ENCODE measurements at regions not wholly inside any gene's neighbourhood (a gene's known extent, or its start where the extent isn't known, plus 50 kb on each side); places are given as distances from the start of the nearest gene placed in this dataset.

GRCh38 chr10:55043540-55043939 is 242.5 kb upstream of the PCDH15 start:
- no peaks in the 10 kb centered on the region for H3K9me2 ChIP-seq (ENCODE audit: insufficient read depth, low read length)
- H3K4me3 ChIP-seq (ENCODE audit: low read length), result no peak overlapping the region
- no peaks in the 10 kb centered on the region for H3K27me3 ChIP-seq (ENCODE audit: insufficient read depth, low read depth, low read length)
- no peaks in the 10 kb centered on the region for H4K20me1 ChIP-seq (ENCODE audit: insufficient read depth)
- H2AFZ ChIP-seq (ENCODE audit: low read depth, low read length), result no peak overlapping the region
- no peaks in the 10 kb centered on the region for H3K36me3 ChIP-seq (ENCODE audit: insufficient read depth, low read length)
- H3K79me2 ChIP-seq (replicated peaks; ENCODE audit: insufficient read depth, low read length), result no peaks in the 10 kb centered on the region
- TF ChIP-seq RAD21 (conservative IDR thresholded peaks at IDR 0.05), result no peak
- no peaks in the 10 kb centered on the region for H3K9me3 ChIP-seq (ENCODE audit: low read length)
- H3K27ac ChIP-seq (ENCODE audit: low read length), result no peak overlapping the region
- no peaks in the 10 kb centered on the region for H3F3A ChIP-seq (ENCODE audit: insufficient read depth, low read length, poor library complexity, severe bottlenecking)
- H3K9ac ChIP-seq (ENCODE audit: low read length), result no peak overlapping the region
- H3K4me2 ChIP-seq (ENCODE audit: low read length), result no peak overlapping the region

GRCh38 chr10:55033061-55033460 is 232.0 kb upstream of the PCDH15 start:
- TF ChIP-seq TAF1 (IDR thresholded peaks at IDR 0.05; ENCODE audit: low read depth), result no peak
- no peak for TF ChIP-seq RAD21 (conservative IDR thresholded peaks at IDR 0.05)
- Histone ChIP-seq H3K9ac (ENCODE audit: low read length) (no peak overlapping the region), H3K27me3 (ENCODE audit: insufficient read depth, low read depth, low read length) (no peaks in the 10 kb centered on the region), H4K20me1 (ENCODE audit: insufficient read depth) (no peaks in the 10 kb centered on the region), H3K79me2 (replicated peaks; ENCODE audit: insufficient read depth, low read length) (no peaks in the 10 kb centered on the region), H2AFZ (ENCODE audit: low read depth, low read length) (no peak overlapping the region), H3K9me2 (ENCODE audit: insufficient read depth, low read length) (no peaks in the 10 kb centered on the region), H3K4me2 (ENCODE audit: low read length) (no peak overlapping the region), H3K9me3 (ENCODE audit: low read length) (no peaks in the 10 kb centered on the region), H3K36me3 (ENCODE audit: insufficient read depth, low read length) (no peaks in the 10 kb centered on the region), H3K27ac (ENCODE audit: low read length) (no peak overlapping the region), H3K4me3 (ENCODE audit: low read length) (no peak overlapping the region), H3F3A (ENCODE audit: insufficient read depth, low read length, poor library complexity, severe bottlenecking) (no peaks in the 10 kb centered on the region)

GRCh38 chr10:55024713-55025112 is 223.7 kb upstream of the PCDH15 start:
- Histone ChIP-seq H3K9ac (ENCODE audit: low read length) (no peak overlapping the region), H3K9me2 (ENCODE audit: insufficient read depth, low read length) (no peaks in the 10 kb centered on the region), H3K4me2 (ENCODE audit: low read length) (no peak overlapping the region), H2AFZ (ENCODE audit: low read depth, low read length) (no peak overlapping the region), H3K36me3 (ENCODE audit: insufficient read depth, low read length) (no peaks in the 10 kb centered on the region), H3K9me3 (ENCODE audit: low read length) (no peaks in the 10 kb centered on the region), H3K79me2 (replicated peaks; ENCODE audit: insufficient read depth, low read length) (no peaks in the 10 kb centered on the region), H4K20me1 (ENCODE audit: insufficient read depth) (no peaks in the 10 kb centered on the region), H3K27ac (ENCODE audit: low read length) (no peak overlapping the region), H3F3A (ENCODE audit: insufficient read depth, low read length, poor library complexity, severe bottlenecking) (no peaks in the 10 kb centered on the region), H3K4me3 (ENCODE audit: low read length) (no peak overlapping the region), H3K27me3 (ENCODE audit: insufficient read depth, low read depth, low read length) (no peaks in the 10 kb centered on the region)
- no peak for TF ChIP-seq SMC3 (conservative IDR thresholded peaks at IDR 0.05; ENCODE audit: poor library complexity)
- no peak for TF ChIP-seq POLR2AphosphoS5 (IDR thresholded peaks at IDR 0.05)
- TF ChIP-seq MXI1 (conservative IDR thresholded peaks at IDR 0.05; ENCODE audit: poor library complexity, severe bottlenecking), result no peak
- TF ChIP-seq REST (IDR thresholded peaks at IDR 0.05; ENCODE audit: borderline replicate concordance), result no peak
- no peak for TF ChIP-seq RAD21 (conservative IDR thresholded peaks at IDR 0.05)
- no peak for TF ChIP-seq CTCF (IDR thresholded peaks at IDR 0.05; ENCODE audit: poor library complexity, severe bottlenecking)
- no peak for TF ChIP-seq EP300 (conservative IDR thresholded peaks at IDR 0.05; ENCODE audit: poor library complexity, severe bottlenecking)
- no peak for TF ChIP-seq TAF1 (IDR thresholded peaks at IDR 0.05; ENCODE audit: low read depth)
- no peak for TF ChIP-seq EZH2 (IDR thresholded peaks at IDR 0.05; ENCODE audit: borderline replicate concordance, insufficient read depth, low read length, poor library complexity, severe bottlenecking)

Measured in neural cell (in vitro differentiated cells).